Prostate gland (tissue), 2 donors: ENCODE measurements at regions not wholly inside any gene's neighbourhood (a gene's known extent, or its start where the extent isn't known, plus 50 kb on each side); places are given as distances from the start of the nearest gene placed in this dataset.

Source experiments
- POLR2A ChIP-seq: fragments of 450-650 bp; IDR thresholded peaks from one replicate; pipeline ENCODE4 v1.6.1; 2016; ENCODE audit warnings: antibody characterized with exemption, mild to moderate bottlenecking
- POLR2AphosphoS5 ChIP-seq: sonication (generic); formaldehyde crosslinking; IDR thresholded peaks from one replicate; pipeline ENCODE4 v1.6.1; 2017; ENCODE audit warnings: antibody characterized with exemption
- TF ChIP-seq, protein P1 (sequence below), 4 experiments: fragments of 200-600 bp in 2 of 4; fragments of 450-650 bp in 2 of 4; sonication (generic) in 2 of 4; IDR thresholded peaks; 1 replicate in 3 of 4; 2 replicates in 1 of 4; pipeline ENCODE4 v1.5.1; 2016 to 2019; ENCODE audit warnings: antibody characterized with exemption in 4 of 4, mild to moderate bottlenecking in 2 of 4, moderate library complexity in 2 of 4

DNA sequence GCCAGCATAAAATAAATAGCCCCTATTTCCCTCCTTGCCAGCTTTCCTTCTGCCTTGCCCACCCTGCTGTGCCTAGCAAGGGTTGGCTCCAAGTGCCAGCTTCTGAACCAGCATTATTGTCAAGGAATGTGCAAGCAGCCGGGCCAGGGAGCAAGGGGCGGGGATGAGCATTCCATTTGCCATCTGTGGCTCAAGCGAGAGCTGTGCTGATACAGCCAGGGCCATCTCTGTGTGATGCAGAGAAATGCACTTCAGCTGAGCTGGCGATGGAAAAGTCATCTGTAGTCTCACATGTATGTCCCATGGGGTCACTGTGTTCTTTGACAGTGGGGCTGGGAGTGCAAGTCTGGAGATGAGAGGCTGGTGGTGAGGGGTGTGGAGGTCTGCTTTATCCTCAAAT lies 137.3 kb downstream of the SUDS3 start:
- TF ChIP-seq POLR2A: no peak
- TF ChIP-seq, protein P1, sequence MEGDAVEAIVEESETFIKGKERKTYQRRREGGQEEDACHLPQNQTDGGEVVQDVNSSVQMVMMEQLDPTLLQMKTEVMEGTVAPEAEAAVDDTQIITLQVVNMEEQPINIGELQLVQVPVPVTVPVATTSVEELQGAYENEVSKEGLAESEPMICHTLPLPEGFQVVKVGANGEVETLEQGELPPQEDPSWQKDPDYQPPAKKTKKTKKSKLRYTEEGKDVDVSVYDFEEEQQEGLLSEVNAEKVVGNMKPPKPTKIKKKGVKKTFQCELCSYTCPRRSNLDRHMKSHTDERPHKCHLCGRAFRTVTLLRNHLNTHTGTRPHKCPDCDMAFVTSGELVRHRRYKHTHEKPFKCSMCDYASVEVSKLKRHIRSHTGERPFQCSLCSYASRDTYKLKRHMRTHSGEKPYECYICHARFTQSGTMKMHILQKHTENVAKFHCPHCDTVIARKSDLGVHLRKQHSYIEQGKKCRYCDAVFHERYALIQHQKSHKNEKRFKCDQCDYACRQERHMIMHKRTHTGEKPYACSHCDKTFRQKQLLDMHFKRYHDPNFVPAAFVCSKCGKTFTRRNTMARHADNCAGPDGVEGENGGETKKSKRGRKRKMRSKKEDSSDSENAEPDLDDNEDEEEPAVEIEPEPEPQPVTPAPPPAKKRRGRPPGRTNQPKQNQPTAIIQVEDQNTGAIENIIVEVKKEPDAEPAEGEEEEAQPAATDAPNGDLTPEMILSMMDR (IDR thresholded peaks at IDR 0.05): no peak
- TF ChIP-seq POLR2AphosphoS5: no peak
